ENCODE measurements at regions not wholly inside any gene's neighbourhood (a gene's known extent, or its start where the extent isn't known, plus 50 kb on each side); places are given as distances from the start of the nearest gene placed in this dataset.
A peak's percentile ranks its signal among the peaks of the same experiment; 100 is the strongest.

DNA sequence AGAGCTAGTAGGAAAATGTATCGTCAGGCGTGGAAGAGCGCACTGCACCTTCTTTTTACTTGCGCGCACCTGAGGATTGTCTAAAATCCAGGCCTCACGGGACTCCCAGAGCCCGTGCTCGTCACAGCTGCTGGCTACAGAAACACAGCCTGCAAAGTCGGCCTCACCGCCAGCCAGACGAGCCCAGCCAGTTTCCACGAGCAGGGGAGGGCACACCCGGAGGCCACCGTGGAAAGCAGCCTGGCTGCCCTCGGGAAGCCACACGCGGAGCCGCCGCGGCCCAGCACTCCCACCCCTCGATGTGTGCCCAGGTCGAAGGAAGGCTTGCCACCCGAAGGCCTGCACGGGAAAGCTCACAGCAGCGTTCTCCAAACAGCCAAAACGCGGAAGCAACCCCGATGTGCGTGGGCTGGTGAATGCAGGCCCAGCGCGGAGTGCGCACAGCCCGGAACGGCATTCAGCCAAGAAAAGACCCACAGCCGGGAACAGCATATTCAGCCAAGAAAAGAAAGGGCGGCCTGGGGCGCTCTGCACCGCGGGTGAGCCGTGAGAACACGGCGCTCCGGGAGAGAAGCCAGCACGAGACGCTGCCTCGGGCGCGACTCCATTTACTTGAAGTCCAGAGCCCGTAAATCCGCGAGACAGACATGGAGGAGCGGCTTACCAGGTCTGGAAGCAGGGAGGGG is 53.9 kb upstream of the SALL3 start:
- H3K4me1 ChIP-seq = no peaks in the 10 kb centered on the region
- TF ChIP-seq, protein P1, sequence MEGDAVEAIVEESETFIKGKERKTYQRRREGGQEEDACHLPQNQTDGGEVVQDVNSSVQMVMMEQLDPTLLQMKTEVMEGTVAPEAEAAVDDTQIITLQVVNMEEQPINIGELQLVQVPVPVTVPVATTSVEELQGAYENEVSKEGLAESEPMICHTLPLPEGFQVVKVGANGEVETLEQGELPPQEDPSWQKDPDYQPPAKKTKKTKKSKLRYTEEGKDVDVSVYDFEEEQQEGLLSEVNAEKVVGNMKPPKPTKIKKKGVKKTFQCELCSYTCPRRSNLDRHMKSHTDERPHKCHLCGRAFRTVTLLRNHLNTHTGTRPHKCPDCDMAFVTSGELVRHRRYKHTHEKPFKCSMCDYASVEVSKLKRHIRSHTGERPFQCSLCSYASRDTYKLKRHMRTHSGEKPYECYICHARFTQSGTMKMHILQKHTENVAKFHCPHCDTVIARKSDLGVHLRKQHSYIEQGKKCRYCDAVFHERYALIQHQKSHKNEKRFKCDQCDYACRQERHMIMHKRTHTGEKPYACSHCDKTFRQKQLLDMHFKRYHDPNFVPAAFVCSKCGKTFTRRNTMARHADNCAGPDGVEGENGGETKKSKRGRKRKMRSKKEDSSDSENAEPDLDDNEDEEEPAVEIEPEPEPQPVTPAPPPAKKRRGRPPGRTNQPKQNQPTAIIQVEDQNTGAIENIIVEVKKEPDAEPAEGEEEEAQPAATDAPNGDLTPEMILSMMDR (IDR thresholded peaks at IDR 0.05) = no peak
- no peaks in the 10 kb centered on the region for H3K9me3 ChIP-seq
- intact Hi-C loops (cut with DNase I; ENCODE audit: low total_unique reads) = no loop called here
- H3K36me3 ChIP-seq = no peaks in the 10 kb centered on the region
- H3K4me3 ChIP-seq = no peak overlapping the region
- DNase-seq = peak in 1 of 2 donors; percentile 44
- H3K27me3 ChIP-seq = no peaks in the 10 kb centered on the region
- H3K27ac ChIP-seq = no peak overlapping the region

GRCh38 chr18:78926243-78926615 is 53.4 kb upstream of the SALL3 start:
- no peak overlapping the region for H3K27ac ChIP-seq
- intact Hi-C loops (cut with DNase I; ENCODE audit: low total_unique reads) = no loop called here
- TF ChIP-seq, protein P1 (IDR thresholded peaks at IDR 0.05) = no peak
- no peaks in the 10 kb centered on the region for H3K9me3 ChIP-seq
- no peaks in the 10 kb centered on the region for H3K4me1 ChIP-seq
- peak in 1 of 2 donors; percentile 33 for DNase-seq
- no peak overlapping the region for H3K4me3 ChIP-seq
- no peaks in the 10 kb centered on the region for H3K36me3 ChIP-seq
- H3K27me3 ChIP-seq = no peaks in the 10 kb centered on the region

DNA sequence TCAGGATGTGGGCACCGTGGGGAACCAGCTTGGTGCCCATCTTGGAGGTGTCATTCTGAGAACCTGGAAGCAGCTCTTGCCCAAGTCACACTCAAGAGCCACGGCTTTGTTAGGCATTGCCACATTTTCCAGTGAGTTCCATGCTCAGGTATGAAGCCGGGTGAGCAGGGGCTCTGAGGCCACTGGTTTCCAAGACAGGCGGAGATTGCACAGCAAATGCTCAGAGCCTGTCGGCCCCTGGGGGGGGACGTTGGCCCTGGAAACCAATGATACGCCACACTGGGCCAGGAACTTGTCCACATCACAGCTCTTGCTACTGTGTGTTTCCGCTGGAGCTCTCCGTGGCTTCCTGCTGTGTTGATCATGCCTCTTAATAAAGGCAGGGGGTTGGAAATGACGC is 52.5 kb upstream of the SALL3 start:
- H3K4me3 ChIP-seq = no peak overlapping the region
- no peak overlapping the region for H3K27ac ChIP-seq
- intact Hi-C loops (cut with DNase I; ENCODE audit: low total_unique reads) = no loop called here
- H3K9me3 ChIP-seq = no peaks in the 10 kb centered on the region
- no peaks in the 10 kb centered on the region for H3K36me3 ChIP-seq
- TF ChIP-seq, protein P1 (IDR thresholded peaks at IDR 0.05) = no peak
- no peaks in the 10 kb centered on the region for H3K4me1 ChIP-seq
- DNase-seq = peak in 1 of 2 donors; percentile 48
- no peaks in the 10 kb centered on the region for H3K27me3 ChIP-seq

- DNase-seq = peak in 1 of 2 donors; percentile 24
- H3K36me3 ChIP-seq = no peaks in the 10 kb centered on the region
- no peaks in the 10 kb centered on the region for H3K9me3 ChIP-seq
- TF ChIP-seq, protein P1 (IDR thresholded peaks at IDR 0.05) = no peak
- H3K27me3 ChIP-seq = no peaks in the 10 kb centered on the region
- no peak overlapping the region for H3K4me3 ChIP-seq
- H3K4me1 ChIP-seq = no peaks in the 10 kb centered on the region
- H3K27ac ChIP-seq = no peak overlapping the region
- intact Hi-C loops (cut with DNase I; ENCODE audit: low total_unique reads) = no loop called here
These were observed 52.0 kb upstream of the SALL3 start for GRCh38 chr18:78927616-78928015.

GRCh38 chr18:78928076-78928475 is 51.5 kb upstream of the SALL3 start:
- no peak overlapping the region for H3K27ac ChIP-seq
- H3K9me3 ChIP-seq = no peaks in the 10 kb centered on the region
- DNase-seq = peak in 1 of 2 donors; percentile 53
- TF ChIP-seq, protein P1 (IDR thresholded peaks at IDR 0.05) = no peak
- no peak overlapping the region for H3K4me3 ChIP-seq
- no peaks in the 10 kb centered on the region for H3K27me3 ChIP-seq
- H3K36me3 ChIP-seq = no peaks in the 10 kb centered on the region
- intact Hi-C loops (cut with DNase I; ENCODE audit: low total_unique reads) = no loop called here
- H3K4me1 ChIP-seq = no peaks in the 10 kb centered on the region

DNA sequence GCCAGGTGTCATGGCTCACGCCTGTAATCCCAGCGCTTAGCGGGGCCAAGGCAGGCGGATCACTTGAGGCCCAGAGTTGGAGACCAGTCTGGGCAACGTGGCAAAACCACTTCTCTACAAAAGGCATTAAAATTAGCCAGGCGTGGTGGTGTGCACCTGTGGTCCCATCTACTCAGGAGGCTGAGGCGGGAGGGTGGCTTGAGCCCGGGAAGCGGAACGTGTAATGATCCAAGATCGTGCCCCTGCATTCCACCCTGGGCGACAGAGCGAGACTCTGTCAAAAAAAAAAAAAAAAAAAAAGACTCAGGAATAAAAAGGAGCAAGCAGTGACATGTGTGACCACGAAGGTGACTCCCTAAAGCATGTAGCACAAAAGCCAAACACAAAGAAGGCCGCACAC is 50.1 kb upstream of the SALL3 start:
- Histone ChIP-seq H3K9me3 (no peaks in the 10 kb centered on the region), H3K27ac (no peak overlapping the region), H3K36me3 (no peaks in the 10 kb centered on the region), H3K4me1 (no peaks in the 10 kb centered on the region), H3K4me3 (no peak overlapping the region), H3K27me3 (no peaks in the 10 kb centered on the region)
- intact Hi-C loops (cut with DNase I; ENCODE audit: low total_unique reads) = no loop called here
- peak in 1 of 2 donors; percentile 17 for DNase-seq
- TF ChIP-seq, protein P1 (IDR thresholded peaks at IDR 0.05) = no peak
